ENCODE measurements at regions not wholly inside any gene's neighbourhood (a gene's known extent, or its start where the extent isn't known, plus 50 kb on each side); places are given as distances from the start of the nearest gene placed in this dataset.
"Not testable (repeated sequence)": the region's sequence is repeated elsewhere in the genome, so short reads cannot be mapped to it uniquely, and the experiment has no call there.

DNA sequence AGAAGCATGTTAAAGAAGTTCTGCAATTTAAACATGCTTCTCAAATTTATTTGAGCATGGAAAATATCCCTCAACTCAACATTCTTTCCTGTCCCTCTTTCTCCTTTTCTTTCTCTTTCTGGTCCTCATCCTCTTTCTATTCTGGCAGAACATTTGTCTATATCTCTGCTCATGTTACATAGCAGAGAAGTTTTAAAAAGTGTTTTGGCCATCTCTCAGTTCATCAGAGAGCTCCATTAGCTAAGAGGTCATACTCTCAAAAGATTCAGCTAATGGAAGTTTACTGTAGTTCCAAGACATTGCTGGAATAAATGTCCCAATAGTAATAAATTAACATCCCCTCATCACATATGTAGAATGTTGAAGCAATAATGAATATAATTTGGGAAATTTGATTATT, 53.5 kb downstream of the XCL2 start:
- FAIRE-seq (no peak), DNase-seq (ENCODE audit: low spot score) (no peak)

DNA sequence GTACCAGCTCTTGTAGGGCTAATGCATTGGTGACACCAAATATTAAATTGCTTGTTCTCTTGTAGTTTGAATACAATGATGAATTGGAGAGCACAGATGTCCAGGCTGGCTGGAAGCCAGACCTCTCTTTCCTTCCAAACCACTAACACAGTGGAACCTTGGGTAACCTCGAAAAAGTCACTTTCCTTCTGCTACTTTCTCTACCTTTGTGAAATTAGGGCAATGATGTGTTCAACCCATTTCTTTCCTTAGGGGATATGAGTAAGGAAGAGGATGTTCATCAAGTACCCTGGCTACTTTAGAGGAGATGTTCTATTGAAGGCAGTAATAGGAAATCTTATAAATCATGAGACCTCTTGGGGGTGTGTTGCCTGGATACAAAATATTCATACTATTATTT, 55.7 kb downstream of the XCL2 start:
- FAIRE-seq (no peak), DNase-seq (ENCODE audit: low spot score) (no peak)

DNA sequence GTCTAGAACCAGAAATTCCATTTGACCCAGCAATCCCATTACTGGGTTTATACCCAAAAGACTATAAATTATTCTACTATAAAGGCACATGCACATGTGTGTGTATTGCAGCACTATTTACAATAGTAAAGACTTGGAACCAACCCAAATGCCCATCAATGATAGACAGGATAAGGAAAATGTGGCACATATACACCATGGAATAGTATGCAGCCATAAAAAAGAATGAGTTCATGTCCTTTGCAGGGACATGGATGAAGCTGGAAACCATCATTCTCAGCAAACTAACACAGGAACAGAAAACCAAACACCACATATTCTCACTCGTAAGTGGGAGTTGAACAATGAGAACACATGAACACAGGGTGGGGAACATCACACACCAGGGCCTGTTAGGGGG, 57.0 kb downstream of the XCL2 start:
- DNase-seq (ENCODE audit: low spot score); FAIRE-seq: not testable (repeated sequence)

DNA sequence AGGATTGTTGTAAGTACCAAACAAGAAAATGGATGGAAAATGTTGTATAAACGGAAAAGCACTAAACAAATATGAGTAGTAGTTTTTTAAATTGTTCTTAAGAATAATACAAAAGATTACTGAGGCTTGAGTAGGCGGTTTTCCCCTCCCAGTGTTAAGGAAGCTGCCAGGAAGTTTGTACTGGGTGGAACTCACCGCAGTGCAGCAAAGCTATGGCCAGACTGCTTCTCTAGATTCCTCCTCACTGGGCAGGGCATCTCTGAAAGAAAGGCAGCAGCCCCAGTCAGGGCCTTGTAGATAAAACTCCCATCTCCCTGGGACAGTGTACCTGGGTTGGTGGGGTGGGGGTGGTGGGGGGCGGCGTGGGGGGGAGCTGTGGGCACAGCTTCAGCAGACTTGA, 58.7 kb downstream of the XCL2 start:
- FAIRE-seq (no peak), DNase-seq (ENCODE audit: low spot score) (no peak)

DNA sequence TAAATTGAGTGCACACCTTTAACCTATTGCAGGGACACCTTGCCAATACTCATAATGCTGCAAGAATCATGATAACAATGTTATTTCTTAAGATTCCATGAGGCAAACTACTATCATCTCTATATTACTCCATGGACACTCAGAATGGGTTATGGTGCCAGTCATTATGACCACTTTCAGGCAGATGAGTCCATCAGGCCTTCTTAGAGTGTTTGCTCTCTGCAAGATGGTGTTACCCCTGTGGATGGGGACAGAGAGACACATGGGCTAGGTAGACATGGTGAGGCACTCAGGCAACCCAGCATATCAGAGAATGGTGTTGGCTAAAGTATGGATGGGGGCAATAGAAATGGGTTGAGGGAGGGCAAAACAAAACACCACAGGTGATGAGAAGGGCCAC, 59.7 kb downstream of the XCL2 start:
- no peak for FAIRE-seq
- no peak for DNase-seq (ENCODE audit: low spot score)

DNA sequence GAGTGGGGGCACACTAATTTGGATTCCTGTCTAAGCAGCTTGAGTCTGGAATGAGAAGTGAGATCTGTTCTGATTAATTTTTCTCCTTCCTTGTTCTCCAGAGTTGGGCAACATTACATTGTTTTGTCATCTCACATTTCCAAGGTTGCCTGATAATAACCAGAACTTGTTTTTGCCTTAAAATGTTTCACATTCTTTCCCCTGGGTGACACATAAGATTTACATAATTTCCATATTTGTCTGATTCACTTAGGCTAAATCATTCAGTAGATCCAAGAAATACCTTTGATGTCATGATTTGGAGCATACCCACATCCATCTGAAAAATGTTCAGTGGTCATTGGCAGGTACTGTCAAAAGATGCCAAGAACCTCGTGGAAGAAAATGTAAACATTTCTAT, 60.3 kb downstream of the XCL2 start:
- no peak for DNase-seq (ENCODE audit: low spot score)
- FAIRE-seq = no peak

DNA sequence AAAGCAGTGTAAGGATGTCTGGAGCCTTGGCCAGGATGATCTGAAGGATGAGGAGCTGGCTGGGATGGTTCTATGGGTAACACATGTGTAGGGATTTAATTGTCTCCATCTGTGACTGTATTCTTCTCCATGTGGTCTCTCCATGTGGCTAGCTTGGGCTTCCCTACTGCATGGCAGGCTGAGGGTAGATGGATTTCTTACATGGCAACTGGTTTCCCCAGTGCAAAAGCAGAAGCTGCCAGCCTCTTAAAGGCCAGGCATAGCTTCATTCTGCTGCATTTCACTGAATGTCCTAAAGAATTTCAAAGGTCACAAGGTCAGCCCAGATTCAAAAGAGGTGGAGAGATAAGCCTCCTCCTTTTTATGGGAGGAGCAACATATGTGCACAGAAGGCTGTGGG, 61.7 kb downstream of the XCL2 start:
- DNase-seq (ENCODE audit: low spot score) (no peak), FAIRE-seq (no peak)

DNA sequence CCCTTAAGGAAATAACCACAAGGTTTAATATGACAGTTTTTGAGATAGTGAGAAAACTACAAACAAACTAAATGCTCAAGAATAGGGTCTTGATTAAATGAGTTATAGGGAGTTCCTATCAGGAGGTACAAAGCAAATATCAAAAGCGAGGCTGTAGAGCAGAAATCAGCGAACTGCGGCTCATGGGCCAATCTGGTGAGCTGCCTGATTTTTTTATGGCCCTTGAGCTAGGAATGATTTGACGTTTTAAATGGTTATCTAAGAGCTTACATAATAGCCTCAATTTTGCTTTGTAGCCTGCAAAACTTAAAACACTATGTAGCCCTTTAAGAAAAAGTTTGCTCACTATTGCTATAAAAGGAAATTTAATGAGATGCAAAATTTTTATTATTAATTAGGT, 62.2 kb downstream of the XCL2 start:
- FAIRE-seq = no peak
- DNase-seq (ENCODE audit: low spot score) = no peak

DNA sequence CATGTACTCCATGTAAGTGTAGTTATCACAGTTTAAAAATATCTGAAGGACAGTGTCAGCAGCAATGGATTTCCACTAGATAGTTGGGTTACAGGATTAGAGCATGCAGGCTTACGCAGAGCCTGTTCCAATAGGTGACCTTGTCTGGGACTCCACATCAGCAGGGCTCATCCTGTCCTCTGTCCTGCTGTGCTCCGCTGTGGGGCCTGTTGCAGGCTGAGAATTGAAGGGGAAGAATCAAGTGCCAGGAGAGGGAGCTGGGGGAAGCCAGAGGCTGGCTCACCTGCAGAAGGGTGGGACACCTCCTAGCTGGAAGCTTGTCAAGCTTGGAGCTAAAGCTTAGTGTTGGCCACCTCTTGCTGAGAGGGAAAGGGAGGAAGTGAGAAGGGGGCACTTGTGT, 62.8 kb downstream of the XCL2 start:
- no peak for FAIRE-seq
- no peak for DNase-seq (ENCODE audit: low spot score)

DNA sequence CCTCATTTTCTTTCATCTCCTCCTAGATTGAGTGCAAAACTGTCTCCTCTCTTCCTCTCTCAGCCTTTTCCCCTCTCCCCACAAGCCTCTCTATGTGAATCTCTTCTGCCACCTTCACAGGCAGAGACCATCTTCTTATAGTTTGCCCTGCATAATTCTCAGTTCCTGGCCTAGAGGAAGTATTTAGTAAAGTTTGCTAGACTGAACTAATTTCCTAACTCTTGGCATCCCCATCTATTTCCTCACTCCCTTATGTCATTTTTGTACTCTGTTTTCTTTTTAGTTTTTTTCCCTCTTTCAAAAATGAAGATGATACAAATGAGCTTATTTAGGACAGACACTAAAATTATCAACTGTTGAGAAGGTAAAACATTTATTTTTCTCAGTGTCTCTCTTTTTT, 66.0 kb downstream of the XCL2 start:
- no peak for DNase-seq (ENCODE audit: low spot score)
- FAIRE-seq = no peak

DNA sequence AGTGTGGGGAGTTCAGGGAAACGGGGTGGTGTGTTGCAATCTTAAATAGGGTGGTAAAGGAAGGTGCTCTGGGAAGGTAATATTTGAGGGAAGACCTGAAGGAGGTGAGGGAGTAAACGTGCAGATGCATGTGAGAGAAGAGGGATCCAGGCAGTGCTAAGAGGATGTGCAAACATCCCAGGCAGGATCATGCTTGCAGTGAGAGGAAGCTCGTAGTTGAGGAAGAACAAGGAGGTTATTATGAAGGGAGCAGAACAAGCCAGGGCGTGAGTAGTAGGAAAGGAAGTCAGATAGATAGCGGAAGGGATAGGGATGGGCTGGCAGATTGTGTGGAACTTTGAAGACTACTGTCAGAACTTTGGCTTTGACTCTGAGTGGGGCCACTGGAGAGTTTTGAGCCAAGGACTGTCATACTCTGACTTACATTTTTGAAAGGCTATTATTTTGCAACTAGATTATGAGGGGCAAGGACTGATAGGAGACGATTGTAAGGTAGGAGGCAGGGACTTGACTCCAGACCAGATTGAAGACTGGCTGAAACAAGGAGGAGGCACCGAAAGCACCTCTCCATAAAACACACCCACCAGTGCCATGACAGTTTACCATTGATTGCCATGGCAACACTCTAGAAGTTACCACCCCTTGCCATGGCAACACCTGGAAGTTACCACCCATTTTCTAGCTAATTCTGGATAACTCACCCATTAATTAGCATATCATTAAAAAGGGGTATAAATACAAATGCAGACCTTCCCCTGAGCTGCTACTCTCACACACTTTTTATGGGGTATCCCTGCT, 67.0 kb downstream of the XCL2 start:
- DNase-seq (ENCODE audit: low spot score) = no peak
- no peak for FAIRE-seq

DNA sequence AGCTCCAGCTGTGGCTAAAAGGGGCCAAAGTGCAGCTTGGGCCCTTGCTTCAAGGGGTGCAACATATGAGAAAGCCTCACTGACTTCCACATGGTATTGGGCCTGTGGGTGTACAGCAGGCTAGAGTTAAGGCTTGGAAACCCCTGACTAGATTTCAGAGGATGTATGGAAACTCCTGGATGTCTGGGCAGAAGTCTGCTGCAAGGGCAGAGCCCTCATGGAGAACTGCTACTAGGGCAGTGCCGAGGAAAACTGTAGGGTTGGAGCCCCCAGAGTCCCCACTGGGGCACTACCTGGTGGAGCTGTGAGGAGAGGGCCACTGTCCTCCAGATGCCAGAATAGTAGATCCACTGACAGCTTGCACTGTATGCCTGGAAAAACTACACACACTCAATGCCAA, 69.5 kb downstream of the XCL2 start:
- FAIRE-seq (peak; percentile 5), DNase-seq (ENCODE audit: low spot score) (no peak)

DNA sequence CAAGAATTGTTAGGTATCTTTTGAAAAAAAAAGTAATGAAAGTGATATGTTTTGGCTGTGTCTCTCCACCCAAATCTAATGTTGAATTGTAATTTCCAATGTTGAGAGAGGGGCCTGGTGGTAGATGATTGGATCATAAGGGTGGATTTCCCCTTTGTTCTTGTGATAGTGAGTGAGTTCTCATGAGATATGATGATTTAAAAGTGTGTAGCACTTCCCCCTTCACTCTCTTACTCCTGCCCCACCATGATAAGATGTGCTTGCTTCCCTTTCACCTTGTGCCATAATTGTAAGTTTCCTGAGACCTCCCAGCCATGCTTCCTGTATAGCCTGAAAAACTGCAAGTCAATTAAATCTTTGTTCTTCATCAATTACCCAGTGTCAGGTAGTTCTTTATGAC, 70.7 kb downstream of the XCL2 start:
- DNase-seq (ENCODE audit: low spot score) (no peak), FAIRE-seq (no peak)

DNA sequence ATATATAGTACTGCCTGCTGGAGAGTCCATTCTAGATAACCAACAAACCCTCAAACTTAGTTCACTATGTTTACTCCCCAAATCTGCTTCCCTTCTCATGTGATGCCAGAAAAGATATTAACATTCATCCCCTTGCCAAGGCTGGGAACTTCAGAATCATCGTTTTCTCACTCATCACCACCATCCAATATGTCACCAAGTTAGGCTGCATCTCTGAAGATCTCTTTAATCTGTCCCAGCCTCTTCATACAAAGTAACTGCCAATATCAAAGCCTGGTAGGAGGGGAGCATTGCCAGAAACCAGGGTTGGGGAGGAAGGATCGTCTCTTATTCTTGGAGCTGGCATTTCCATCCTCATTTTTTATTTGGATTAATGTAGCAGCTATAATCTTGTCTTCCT, 71.6 kb downstream of the XCL2 start:
- FAIRE-seq (no peak), DNase-seq (ENCODE audit: low spot score) (no peak)

DNA sequence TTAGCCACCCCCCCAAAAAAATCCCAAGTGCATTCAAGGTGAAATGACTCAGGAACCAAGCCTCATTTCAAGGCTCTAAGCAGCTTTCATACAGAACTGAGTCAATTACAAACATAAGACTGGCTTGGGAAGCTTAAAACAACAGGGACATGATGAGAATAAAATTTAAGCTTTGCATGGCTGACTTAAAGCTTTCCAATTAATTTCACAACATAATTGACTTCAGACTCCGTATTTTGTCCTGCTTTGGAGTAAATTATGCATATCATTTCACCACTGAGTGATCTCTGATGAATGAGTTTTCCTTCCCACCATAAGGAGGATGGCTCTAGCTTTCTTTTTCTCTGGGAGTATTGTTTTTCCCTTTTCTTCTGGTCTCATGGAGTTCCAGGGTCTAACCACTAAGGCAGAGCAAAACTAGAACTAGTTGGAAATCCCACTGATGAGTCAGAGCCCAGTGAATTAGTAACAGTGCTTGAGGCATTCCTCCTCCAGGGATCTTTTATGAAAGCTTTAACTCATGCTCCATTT, 72.8 kb downstream of the XCL2 start:
- FAIRE-seq (no peak), DNase-seq (ENCODE audit: low spot score) (peak; percentile 57)

DNA sequence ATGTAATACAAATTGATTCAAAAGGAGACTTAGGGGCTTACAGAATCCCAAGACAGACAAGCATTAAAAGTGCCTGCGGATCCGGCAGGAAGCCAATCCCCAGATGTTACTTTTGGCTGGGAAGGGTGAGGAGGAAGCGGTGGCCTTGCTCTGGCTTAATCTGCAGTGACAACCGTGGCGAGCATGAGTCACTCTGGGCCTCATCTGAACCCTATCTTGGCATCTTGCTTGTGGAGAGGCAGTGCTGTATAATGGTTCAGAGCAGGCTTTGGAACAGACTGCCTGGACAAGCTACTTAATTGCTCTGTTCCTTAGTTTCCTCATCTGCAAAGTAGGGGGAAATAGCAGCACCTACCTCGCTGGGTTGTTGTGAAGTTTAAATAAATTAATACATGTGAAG, 74.1 kb downstream of the XCL2 start:
- FAIRE-seq = no peak

DNA sequence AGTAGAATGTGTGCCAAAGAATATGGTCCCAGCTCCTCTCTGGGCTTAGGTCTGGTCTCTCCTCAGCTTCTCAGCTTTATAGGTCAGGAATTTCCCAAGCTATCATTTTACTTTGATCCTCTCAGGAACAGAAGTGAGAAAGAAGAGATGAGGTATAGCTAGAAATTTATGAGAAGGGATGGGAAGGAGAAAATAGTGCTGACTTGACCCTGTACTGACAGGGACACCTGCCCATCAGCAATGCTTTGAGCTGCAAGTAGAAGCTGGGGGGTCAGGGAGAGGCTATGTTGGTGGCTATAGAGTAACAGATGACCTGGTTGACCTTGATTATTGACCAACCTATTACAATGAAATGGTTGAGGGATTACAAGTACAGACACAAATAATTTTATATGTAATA, 75.0 kb downstream of the XCL2 start:
- no peak for DNase-seq (ENCODE audit: low spot score)
- FAIRE-seq = no peak

More for the DNA sequence above, 74.1 kb downstream of the XCL2 start:
- DNase-seq (ENCODE audit: low spot score) = peak; percentile 64

DNA sequence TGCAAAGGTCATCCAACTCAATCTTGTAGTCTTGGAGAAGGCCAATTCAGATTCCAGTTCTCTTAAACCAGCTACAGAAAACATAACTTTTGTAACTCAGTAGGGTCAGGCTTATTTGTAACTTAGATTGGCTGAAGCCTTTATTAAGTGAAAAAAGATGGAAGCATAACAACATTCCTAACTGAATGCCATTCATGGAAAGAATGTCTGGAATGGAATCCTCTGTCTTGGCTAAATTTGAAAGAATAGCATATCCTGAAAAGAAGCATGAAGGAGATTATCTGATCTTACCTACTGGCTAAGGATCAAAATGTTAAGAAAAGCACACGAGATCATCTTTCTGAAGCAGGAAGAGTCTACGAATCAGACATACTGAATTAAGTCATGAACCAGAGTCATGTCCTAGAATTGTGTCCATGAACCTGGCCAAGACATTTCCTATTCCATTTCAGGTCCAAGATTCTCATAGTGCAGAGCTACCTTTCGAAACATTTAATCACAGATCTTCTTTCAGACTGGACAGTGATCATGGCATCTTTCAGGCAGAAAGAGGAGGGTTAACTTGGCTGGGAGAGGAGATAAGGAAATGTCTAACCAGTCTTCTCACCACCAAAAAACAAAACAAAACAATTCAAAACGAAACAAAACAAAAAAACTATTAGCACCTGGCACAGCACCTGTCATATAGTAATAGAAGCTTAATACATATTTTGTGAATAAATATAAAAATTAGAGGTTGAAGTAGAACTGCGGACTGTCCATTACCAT, 75.6 kb downstream of the XCL2 start:
- no peak for DNase-seq (ENCODE audit: low spot score)
- FAIRE-seq = no peak

DNA sequence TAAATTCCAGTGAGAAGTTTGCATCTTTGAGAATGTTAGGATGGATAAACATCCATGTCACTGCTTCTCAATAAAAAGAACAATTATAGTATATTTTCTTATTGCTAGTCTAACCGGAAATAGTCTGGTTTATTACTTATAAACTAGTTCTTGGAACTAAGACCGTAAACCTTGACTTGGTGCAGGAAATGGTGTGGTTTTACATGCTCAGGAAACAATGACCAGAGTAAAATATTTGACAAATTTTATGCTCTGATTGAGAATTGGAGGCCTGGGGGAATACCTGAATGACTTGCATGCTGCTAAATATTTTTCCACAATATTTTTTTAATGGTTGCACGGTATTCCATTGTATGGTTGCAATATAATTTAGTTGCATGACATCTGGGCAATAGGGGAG, 76.3 kb downstream of the XCL2 start:
- no peak for DNase-seq (ENCODE audit: low spot score)
- no peak for FAIRE-seq

DNA sequence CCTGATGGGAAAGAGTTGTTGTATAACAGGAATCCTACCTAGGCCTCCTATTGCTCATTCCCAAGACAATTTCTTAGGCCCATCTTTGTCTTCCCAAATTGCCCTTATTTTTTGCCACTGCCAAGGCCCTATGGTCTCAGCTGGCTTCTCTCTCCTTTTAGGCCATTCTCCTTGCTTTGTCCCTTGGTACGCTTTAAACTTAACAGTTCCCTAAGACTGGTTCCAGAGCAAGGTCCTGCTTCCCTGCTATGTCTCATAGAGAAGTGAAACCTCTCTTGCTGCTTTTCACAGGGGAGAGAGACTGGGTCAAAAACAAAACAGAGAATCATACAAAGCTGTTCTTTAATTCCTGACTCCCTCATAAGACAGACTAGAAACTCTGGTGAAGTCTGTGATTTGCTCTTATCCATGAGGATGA, 77.1 kb downstream of the XCL2 start:
- no peak for DNase-seq (ENCODE audit: low spot score)
- FAIRE-seq = no peak

DNA sequence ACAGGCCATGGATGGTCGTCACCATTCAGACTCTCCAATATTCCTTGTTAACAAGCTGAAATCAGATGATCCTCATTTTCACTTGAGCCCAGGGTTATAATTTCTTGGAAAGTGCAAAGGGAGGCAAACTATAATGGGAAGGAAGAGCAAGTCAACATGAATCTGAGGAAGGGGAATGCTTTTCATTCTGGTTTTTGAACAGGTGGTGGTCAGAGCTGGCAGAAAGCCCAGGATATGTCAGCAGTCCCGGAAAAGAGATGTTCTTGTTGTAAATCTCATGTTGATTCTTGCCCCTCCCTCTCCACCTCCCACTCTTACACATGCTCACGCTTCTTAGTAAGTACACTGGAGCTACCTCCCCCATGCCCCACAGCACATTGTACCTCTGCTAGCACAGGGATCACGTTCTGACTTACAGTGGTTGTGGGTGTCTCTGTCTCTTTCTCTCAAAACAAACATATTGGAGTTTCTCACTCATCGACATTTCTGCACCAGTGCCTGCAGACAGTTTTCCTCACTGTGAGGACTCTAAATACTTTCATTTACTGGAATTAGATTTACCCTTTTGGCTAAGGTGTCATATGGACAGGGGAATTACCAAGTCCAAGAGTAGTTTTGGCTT, 77.6 kb downstream of the XCL2 start:
- FAIRE-seq (no peak), DNase-seq (ENCODE audit: low spot score) (peak; percentile 54)

DNA sequence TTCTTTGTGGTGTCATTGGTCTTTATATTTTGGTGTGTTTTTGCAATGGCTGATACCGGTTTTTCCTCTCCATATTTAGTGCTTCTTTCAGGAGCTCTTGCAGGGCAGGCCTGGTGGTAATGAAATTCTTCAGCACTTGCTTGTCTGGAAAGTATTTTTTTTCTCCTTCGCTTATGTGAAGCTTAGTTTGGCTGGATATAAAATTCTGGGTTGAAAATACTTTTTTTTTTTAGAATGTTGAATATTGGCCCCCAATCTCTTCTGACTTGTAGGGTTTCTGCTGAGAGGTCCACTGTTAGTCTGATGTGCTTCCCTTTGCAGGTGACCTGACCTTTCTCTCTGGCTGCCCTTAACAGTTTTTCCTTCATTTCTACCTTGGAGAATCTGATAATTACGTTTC, 82.7 kb downstream of the XCL2 start:
- not testable (repeated sequence) for FAIRE-seq; DNase-seq (ENCODE audit: low spot score)
